HG03025 (cell line): ENCODE measurements at regions not wholly inside any gene's neighbourhood (a gene's known extent, or its start where the extent isn't known, plus 50 kb on each side); places are given as distances from the start of the nearest gene placed in this dataset.

Source experiments
- ATAC-seq: cut with Tn5 transposase; IDR thresholded peaks from one replicate; pipeline ENCODE4 v1.9.1; 2021; ENCODE audit warnings: mild to moderate bottlenecking, moderate library complexity; ENCODE audit not compliant: unreplicated experiment, low FRiP score

- no peak for ATAC-seq
Observed at GRCh38 chr13:73972545-73972944, 161.7 kb downstream of the KLF12 start.

- no peak for ATAC-seq
Observed at GRCh38 chr13:73971481-73971880, 162.7 kb downstream of the KLF12 start.

GRCh38 chr13:73970421-73971055 lies 163.7 kb downstream of the KLF12 start:
- no peak for ATAC-seq

- ATAC-seq = peak; percentile 100
Observed at GRCh38 chr13:73967397-73968165, 166.6 kb downstream of the KLF12 start.

GRCh38 chr13:73966331-73966730 lies 167.9 kb downstream of the KLF12 start:
- no peak for ATAC-seq

- ATAC-seq = no peak
Observed at GRCh38 chr13:73962284-73962683, 171.9 kb downstream of the KLF12 start.

GRCh38 chr13:73961181-73961580 lies 173.0 kb downstream of the KLF12 start:
- ATAC-seq = no peak

GRCh38 chr13:73960474-73960873 lies 173.7 kb downstream of the KLF12 start:
- no peak for ATAC-seq

- no peak for ATAC-seq
Observed at GRCh38 chr13:73958657-73959397, 175.4 kb downstream of the KLF12 start.

- no peak for ATAC-seq
Observed at GRCh38 chr13:73957889-73958288, 176.3 kb downstream of the KLF12 start.

- ATAC-seq = no peak
Observed at GRCh38 chr13:73956795-73957408, 177.3 kb downstream of the KLF12 start.

- no peak for ATAC-seq
Observed at GRCh38 chr13:73955977-73956500, 178.2 kb downstream of the KLF12 start.

- no peak for ATAC-seq
Observed at GRCh38 chr13:73954808-73955207, 179.4 kb downstream of the KLF12 start.

GRCh38 chr13:73952648-73953047 lies 181.6 kb downstream of the KLF12 start:
- ATAC-seq = no peak

GRCh38 chr13:73948848-73949529 lies 185.2 kb downstream of the KLF12 start:
- no peak for ATAC-seq

- no peak for ATAC-seq
Observed at GRCh38 chr13:73945871-73946270, 188.3 kb downstream of the KLF12 start.

GRCh38 chr13:73945382-73945781 lies 188.8 kb downstream of the KLF12 start:
- ATAC-seq = no peak

GRCh38 chr13:73943965-73944233 lies 190.3 kb downstream of the KLF12 start:
- no peak for ATAC-seq

GRCh38 chr13:73943137-73943964 lies 190.9 kb downstream of the KLF12 start:
- ATAC-seq = no peak

GRCh38 chr13:73941752-73942151 lies 192.5 kb downstream of the KLF12 start:
- ATAC-seq = no peak
